HCT116 (cell line): ENCODE measurements at regions not wholly inside any gene's neighbourhood (a gene's known extent, or its start where the extent isn't known, plus 50 kb on each side); places are given as distances from the start of the nearest gene placed in this dataset.

Experiments used
- ATAC-seq: fragments of 200-7000 bp; cut with Tn5 transposase; 2 replicates; pipeline ENCODE4 v1.9.1; 2020; ENCODE audit warnings: mild to moderate bottlenecking, moderate library complexity
- BruUV-seq: library from RNA; stranded (reverse); fragments of 400-500 nt; replicated peaks from 2 replicates; lab custom pipeline; 2021; lab: Mats Ljungman, UMichigan
- CTCF ChIA-PET: fragments of 300-600 bp; sonication (Branson Sonifier 250); formaldehyde crosslinking; loops from one replicate; lab custom pipeline; 2021; ENCODE audit warnings: antibody characterized with exemption; lab: Charles Lee
- POLR2A ChIA-PET: fragments of 300-600, 350-600 bp; sonication (Branson Sonifier 250); formaldehyde crosslinking; loops from one replicate; lab custom pipeline; 2021; ENCODE audit warnings: antibody characterized with exemption; lab: Charles Lee
- RAD21 ChIA-PET, 2 experiments: fragments of 300-600 bp; sonication (Branson Sonifier 250); formaldehyde crosslinking; loops; one replicate each; lab custom pipeline; 2023; ENCODE audit warnings: low total read pairs in 2 of 2; ENCODE audit not compliant: uncharacterized antibody in 2 of 2, unreplicated experiment in 2 of 2, low non-redundant PET in 1 of 2; lab: Charles Lee
- DNase-seq: peaks from one replicate; pipeline ENCODE4 v3.0.0-alpha.2; 2010; ENCODE audit warnings: low read depth, low spot score
- H2AFZ ChIP-seq: fragments of 200-600 bp; shearing (Covaris generic), sonication (generic); 2 replicates; pipeline ENCODE4 v1.6.1; 2017; ENCODE audit warnings: low read depth, mixed run types, mixed read lengths, antibody characterized with exemption, low read length; ENCODE audit not compliant: poor library complexity, severe bottlenecking
- H3K27ac ChIP-seq: 2 replicates; pipeline ENCODE4 v1.5.1; 2012; ENCODE audit warnings: low read depth, low read length
- H3K27me3 ChIP-seq: fragments of 200-600 bp; sonication (generic); 2 replicates; pipeline ENCODE4 v1.6.1; 2016; ENCODE audit warnings: mixed run types, low read length, mixed read lengths; ENCODE audit not compliant: insufficient read depth
- H3K36me3 ChIP-seq, 2 experiments: fragments of 200-500 bp in 1 of 2; fragments of 200-600 bp in 1 of 2; sonication (Bioruptor generic) in 1 of 2; sonication (generic) in 1 of 2; 2 replicates each; pipeline versions ENCODE4 v1.5.1 to v1.6.1; 2014 to 2016; ENCODE audit warnings: low read length in 2 of 2, inconsistent platforms in 1 of 2, mixed read lengths in 1 of 2, mixed run types in 1 of 2; ENCODE audit not compliant: insufficient read depth in 2 of 2, control insufficient read depth in 1 of 2
- H3K4me1 ChIP-seq, 2 experiments: fragments of 200-600 bp in 1 of 2; sonication (generic) in 1 of 2; 2 replicates each; pipeline versions ENCODE4 v1.5.1 to v1.6.1; 2012 to 2017; ENCODE audit warnings: low read length in 2 of 2, inconsistent platforms in 1 of 2, mild to moderate bottlenecking in 1 of 2, mixed read lengths in 1 of 2, mixed run types in 1 of 2, moderate library complexity in 1 of 2; ENCODE audit not compliant: insufficient read depth in 2 of 2, control insufficient read depth in 1 of 2
- H3K4me2 ChIP-seq: fragments of 200-600 bp; sonication (generic); 2 replicates; pipeline ENCODE4 v1.6.1; 2017; ENCODE audit warnings: mixed run types, low read length, mixed read lengths
- H3K4me3 ChIP-seq, 2 experiments: fragments of 200-600 bp in 1 of 2; sonication (generic) in 1 of 2; replicated peaks in 1 of 2; 2 replicates each; pipeline ENCODE4 v1.5.1; 2011 to 2016; ENCODE audit warnings: low read length in 2 of 2, control low read depth in 1 of 2, low read depth in 1 of 2, mild to moderate bottlenecking in 1 of 2, mixed read lengths in 1 of 2, mixed run types in 1 of 2
- H3K79me2 ChIP-seq: fragments of 200-600 bp; sonication (generic); 2 replicates; pipeline ENCODE4 v1.6.1; 2017; ENCODE audit warnings: mild to moderate bottlenecking, mixed run types, low read length, moderate library complexity, mixed read lengths; ENCODE audit not compliant: insufficient read depth
- H3K9ac ChIP-seq: fragments of 200-600 bp; sonication (generic); 2 replicates; pipeline ENCODE4 v1.6.1; 2016; ENCODE audit warnings: low read length, mixed read lengths
- H3K9me2 ChIP-seq: fragments of 200-600 bp; sonication (generic), shearing (Covaris generic); 2 replicates; pipeline ENCODE4 v1.6.1; 2017; ENCODE audit warnings: mixed run types, mild to moderate bottlenecking, moderate library complexity; ENCODE audit not compliant: insufficient read depth
- H3K9me3 ChIP-seq, 2 experiments: fragments of 200-500 bp in 1 of 2; fragments of 200-600 bp in 1 of 2; sonication (Bioruptor generic) in 1 of 2; sonication (generic) in 1 of 2; 2 replicates each; pipeline ENCODE4 v1.6.1; 2014 to 2017; ENCODE audit warnings: low read length in 2 of 2, mixed read lengths in 2 of 2, inconsistent platforms in 1 of 2, low read depth in 1 of 2, mild to moderate bottlenecking in 1 of 2, mixed run types in 1 of 2, moderate library complexity in 1 of 2; ENCODE audit not compliant: control insufficient read depth in 1 of 2, insufficient read depth in 1 of 2
- H4K20me1 ChIP-seq: fragments of 200-600 bp; sonication (generic), shearing (Covaris generic); 2 replicates; pipeline ENCODE4 v1.6.1; 2017; ENCODE audit warnings: mixed run types, mild to moderate bottlenecking, moderate library complexity; ENCODE audit not compliant: insufficient read depth
- ATF3 ChIP-seq: IDR thresholded peaks from 2 replicates; pipeline ENCODE4 v1.6.1; 2012
- CBX3 ChIP-seq: IDR thresholded peaks from 2 replicates; pipeline ENCODE4 v1.6.1; 2012; ENCODE audit warnings: low read depth
- CEBPB ChIP-seq: IDR thresholded peaks from 2 replicates; pipeline ENCODE4 v1.6.1; 2012; ENCODE audit warnings: low read depth
- CTCF ChIP-seq, 3 experiments: fragments of 200-600 bp in 1 of 3; sonication (generic) in 1 of 3; IDR thresholded peaks in 2 of 3; conservative IDR thresholded peaks in 1 of 3; 2 replicates each; pipeline ENCODE4 v1.5.1; 2012 to 2017; ENCODE audit warnings: low read depth in 2 of 3, low read length in 2 of 3, antibody characterized with exemption in 1 of 3, borderline replicate concordance in 1 of 3, control low read depth in 1 of 3, mild to moderate bottlenecking in 1 of 3, mixed read lengths in 1 of 3, mixed run types in 1 of 3, moderate library complexity in 1 of 3; ENCODE audit not compliant: insufficient read depth in 1 of 3
- EGR1 ChIP-seq: IDR thresholded peaks from 2 replicates; pipeline ENCODE4 v1.6.1; 2012; ENCODE audit warnings: low read depth
- ELF1 ChIP-seq: IDR thresholded peaks from 2 replicates; pipeline ENCODE4 v1.6.1; 2012; ENCODE audit warnings: low read depth, borderline replicate concordance
- EZH2 ChIP-seq: fragments of 200-600 bp; sonication (generic); IDR thresholded peaks from 2 replicates; pipeline ENCODE4 v1.6.1; 2017; ENCODE audit warnings: antibody characterized with exemption, mixed run types
- EZH2phosphoT487 ChIP-seq: fragments of 200-600 bp; IDR thresholded peaks from 2 replicates; pipeline ENCODE4 v1.6.1; 2018; ENCODE audit warnings: antibody characterized with exemption, borderline replicate concordance
- FOSL1 ChIP-seq: IDR thresholded peaks from 2 replicates; pipeline ENCODE4 v1.6.1; 2012; ENCODE audit warnings: low read depth
- JUND ChIP-seq: IDR thresholded peaks from 2 replicates; pipeline ENCODE4 v1.6.1; 2012
- POLR2A ChIP-seq: IDR thresholded peaks from 2 replicates; pipeline ENCODE4 v1.7.0; 2011; ENCODE audit warnings: borderline replicate concordance; ENCODE audit not compliant: insufficient read depth, insufficient read length; ENCODE audit errors: extremely low read depth
- RAD21 ChIP-seq: IDR thresholded peaks from 2 replicates; pipeline ENCODE4 v1.6.1; 2012; ENCODE audit warnings: low read depth, mild to moderate bottlenecking
- SIN3A ChIP-seq: IDR thresholded peaks from 2 replicates; pipeline ENCODE4 v1.6.1; 2012; ENCODE audit warnings: low read depth
- SP1 ChIP-seq: IDR thresholded peaks from 2 replicates; pipeline ENCODE4 v1.6.1; 2012; ENCODE audit warnings: low read depth
- SRF ChIP-seq: IDR thresholded peaks from 2 replicates; pipeline ENCODE4 v1.6.1; 2012; ENCODE audit warnings: low read depth
- YY1 ChIP-seq: IDR thresholded peaks from 2 replicates; pipeline ENCODE4 v1.6.1; 2011; ENCODE audit warnings: low read length, low read depth, moderate library complexity, mild to moderate bottlenecking; ENCODE audit not compliant: insufficient replicate concordance; ENCODE audit errors: extremely low read depth
- ZBTB33 ChIP-seq: IDR thresholded peaks from 2 replicates; pipeline ENCODE4 v1.6.1; 2011; ENCODE audit warnings: mild to moderate bottlenecking, low read length, moderate library complexity; ENCODE audit not compliant: insufficient replicate concordance; ENCODE audit errors: extremely low read depth
- ZNF274 ChIP-seq: fragments of 200-500 bp; sonication (Bioruptor generic); IDR thresholded peaks from 2 replicates; pipeline ENCODE4 v1.6.1; 2014; ENCODE audit warnings: mild to moderate bottlenecking, low read depth, low read length, inconsistent platforms
- intact Hi-C: fragments of 100-400 bp; cut with micrococcal nuclease; formaldehyde crosslinking; loops from 2 replicates; pipeline ENCODE4 v1.10.0; 2022
- TF ChIP-seq, protein P1 (sequence below): IDR thresholded peaks from 2 replicates; pipeline ENCODE4 v1.6.1; 2012
- TF ChIP-seq, protein P2 (sequence below): IDR thresholded peaks from 2 replicates; pipeline ENCODE4 v1.6.1; 2012; ENCODE audit warnings: low read depth

DNA sequence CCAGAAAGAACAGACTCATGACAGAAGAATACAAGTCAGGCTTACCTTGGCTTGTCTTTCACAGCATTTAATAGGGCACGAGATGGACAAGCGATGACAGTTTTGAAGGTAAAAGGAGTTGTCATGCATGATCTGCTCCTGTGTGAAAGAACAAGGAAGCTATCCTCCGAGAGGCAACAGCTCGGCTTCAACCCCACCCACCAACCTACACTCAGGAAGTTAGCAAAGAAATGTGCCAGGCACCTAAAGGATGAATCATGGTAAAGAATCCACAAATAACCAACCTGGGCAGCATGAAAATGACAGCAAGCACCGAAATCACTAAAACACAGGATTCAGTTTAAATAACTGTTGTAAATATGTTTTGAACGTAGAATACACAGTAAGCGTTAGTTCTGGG is 700.2 kb downstream of the TYW1 start:
- no peak for ATAC-seq
- no peak for DNase-seq
- H3K9me3 ChIP-seq = no peaks in the 10 kb centered on the region; a peak in 2 of 4 replicates
- RAD21 ChIA-PET = no interaction called here
- no peak overlapping the region for H3K9ac ChIP-seq
- TF ChIP-seq CBX3 = no peak
- no peak for TF ChIP-seq RAD21
- TF ChIP-seq, protein P1, sequence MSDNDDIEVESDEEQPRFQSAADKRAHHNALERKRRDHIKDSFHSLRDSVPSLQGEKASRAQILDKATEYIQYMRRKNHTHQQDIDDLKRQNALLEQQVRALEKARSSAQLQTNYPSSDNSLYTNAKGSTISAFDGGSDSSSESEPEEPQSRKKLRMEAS = no peak
- TF ChIP-seq YY1 = no peak
- TF ChIP-seq, protein P2, sequence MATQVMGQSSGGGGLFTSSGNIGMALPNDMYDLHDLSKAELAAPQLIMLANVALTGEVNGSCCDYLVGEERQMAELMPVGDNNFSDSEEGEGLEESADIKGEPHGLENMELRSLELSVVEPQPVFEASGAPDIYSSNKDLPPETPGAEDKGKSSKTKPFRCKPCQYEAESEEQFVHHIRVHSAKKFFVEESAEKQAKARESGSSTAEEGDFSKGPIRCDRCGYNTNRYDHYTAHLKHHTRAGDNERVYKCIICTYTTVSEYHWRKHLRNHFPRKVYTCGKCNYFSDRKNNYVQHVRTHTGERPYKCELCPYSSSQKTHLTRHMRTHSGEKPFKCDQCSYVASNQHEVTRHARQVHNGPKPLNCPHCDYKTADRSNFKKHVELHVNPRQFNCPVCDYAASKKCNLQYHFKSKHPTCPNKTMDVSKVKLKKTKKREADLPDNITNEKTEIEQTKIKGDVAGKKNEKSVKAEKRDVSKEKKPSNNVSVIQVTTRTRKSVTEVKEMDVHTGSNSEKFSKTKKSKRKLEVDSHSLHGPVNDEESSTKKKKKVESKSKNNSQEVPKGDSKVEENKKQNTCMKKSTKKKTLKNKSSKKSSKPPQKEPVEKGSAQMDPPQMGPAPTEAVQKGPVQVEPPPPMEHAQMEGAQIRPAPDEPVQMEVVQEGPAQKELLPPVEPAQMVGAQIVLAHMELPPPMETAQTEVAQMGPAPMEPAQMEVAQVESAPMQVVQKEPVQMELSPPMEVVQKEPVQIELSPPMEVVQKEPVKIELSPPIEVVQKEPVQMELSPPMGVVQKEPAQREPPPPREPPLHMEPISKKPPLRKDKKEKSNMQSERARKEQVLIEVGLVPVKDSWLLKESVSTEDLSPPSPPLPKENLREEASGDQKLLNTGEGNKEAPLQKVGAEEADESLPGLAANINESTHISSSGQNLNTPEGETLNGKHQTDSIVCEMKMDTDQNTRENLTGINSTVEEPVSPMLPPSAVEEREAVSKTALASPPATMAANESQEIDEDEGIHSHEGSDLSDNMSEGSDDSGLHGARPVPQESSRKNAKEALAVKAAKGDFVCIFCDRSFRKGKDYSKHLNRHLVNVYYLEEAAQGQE = no peak
- no peak for TF ChIP-seq EZH2phosphoT487
- no peak for TF ChIP-seq SIN3A
- TF ChIP-seq EGR1 = no peak
- TF ChIP-seq POLR2A = no peak
- no peak for TF ChIP-seq CEBPB
- no peak for TF ChIP-seq ZBTB33
- TF ChIP-seq SP1 = no peak
- no peak for TF ChIP-seq ELF1
- no peak for TF ChIP-seq FOSL1
- TF ChIP-seq ZNF274 = no peak
- no peak for TF ChIP-seq CTCF (IDR thresholded peaks at IDR 0.05 in 2 of 3, conservative IDR thresholded peaks at IDR 0.05 in 1 of 3; ENCODE audit: borderline replicate concordance in 1 of 3, insufficient read depth in 1 of 3, low read depth in 2 of 3, low read length in 2 of 3)
- TF ChIP-seq EZH2 = no peak
- no peak for TF ChIP-seq ATF3
- no peak for TF ChIP-seq JUND
- no peak for TF ChIP-seq SRF
- TF ChIP-seq, all 23 proteins: peak for 0
- no peak overlapping the region for H2AFZ ChIP-seq
- no peak overlapping the region for H3K27ac ChIP-seq
- no peaks in the 10 kb centered on the region for H3K79me2 ChIP-seq
- H3K4me3 ChIP-seq = no peak overlapping the region
- no peaks in the 10 kb centered on the region for H3K36me3 ChIP-seq
- CTCF ChIA-PET = no interaction called here
- BruUV-seq = no TSS peak
- no peaks in the 10 kb centered on the region for H3K4me1 ChIP-seq
- H3K4me2 ChIP-seq = no peak overlapping the region
- POLR2A ChIA-PET = no interaction called here
- no peaks in the 10 kb centered on the region for H4K20me1 ChIP-seq
- H3K27me3 ChIP-seq = no peaks in the 10 kb centered on the region
- H3K9me2 ChIP-seq = no peaks in the 10 kb centered on the region
- intact Hi-C loops = no loop called here
